ENCODE measurements at regions not wholly inside any gene's neighbourhood (a gene's known extent, or its start where the extent isn't known, plus 50 kb on each side); places are given as distances from the start of the nearest gene placed in this dataset.
A peak's percentile ranks its signal among the peaks of the same experiment; 100 is the strongest.
"Not testable (repeated sequence)": the region's sequence is repeated elsewhere in the genome, so short reads cannot be mapped to it uniquely, and the experiment has no call there.

DNA sequence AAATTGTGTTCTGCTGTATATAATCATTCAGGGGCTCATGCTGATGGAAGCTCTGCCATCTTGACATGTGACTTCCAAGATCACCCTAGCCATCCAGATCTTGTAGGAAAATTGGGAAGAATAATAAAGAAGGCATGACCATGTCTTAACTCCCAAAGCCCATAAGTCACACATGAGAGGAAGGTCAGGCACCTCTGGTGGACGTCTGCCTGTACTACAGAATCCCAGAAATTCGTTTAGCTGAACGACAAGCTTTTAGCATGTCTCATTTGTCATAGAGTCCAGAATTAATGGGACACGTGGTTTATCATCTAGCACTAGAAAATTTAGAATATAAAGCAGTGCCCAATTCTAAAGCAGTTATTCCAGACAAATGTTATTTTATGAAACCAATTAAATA, 212.7 kb downstream of the CENPC start:
- no peaks in the 10 kb centered on the region for H3K36me3 ChIP-seq
- DNase-seq (ENCODE audit: low spot score in 2 of 2): no peak
- no peak overlapping the region for H3K4me3 ChIP-seq
- no peaks in the 10 kb centered on the region for H3K27me3 ChIP-seq
- intact Hi-C loops (cut with DNase I; ENCODE audit: low total_unique reads): no loop called here
- H3K4me1 ChIP-seq: no peaks in the 10 kb centered on the region
- H3K9me3 ChIP-seq: no peaks in the 10 kb centered on the region
- TF ChIP-seq POLR2A (IDR thresholded peaks at IDR 0.05): no peak
- no peak overlapping the region for H3K27ac ChIP-seq

DNA sequence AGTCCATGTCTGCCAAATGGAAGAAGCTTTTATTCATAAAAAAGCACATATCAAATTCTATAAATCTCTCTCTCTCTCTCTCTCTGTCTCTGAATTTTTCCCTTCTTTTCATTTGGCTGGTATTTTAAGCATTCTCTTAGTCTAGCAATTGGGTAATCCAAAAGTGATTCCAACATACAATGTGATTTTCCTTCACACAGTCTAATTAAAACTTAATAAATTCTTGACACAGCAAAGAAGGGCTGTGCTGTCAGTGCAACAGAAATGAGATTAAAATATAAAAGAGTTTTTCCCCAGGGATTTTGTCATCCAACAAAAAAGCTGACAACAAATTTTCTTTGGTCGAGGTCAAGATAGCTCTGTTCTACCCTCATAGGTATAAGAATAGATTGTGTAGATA, 216.9 kb downstream of the CENPC start:
- no peak for TF ChIP-seq POLR2AphosphoS5 (IDR thresholded peaks at IDR 0.05)
- no peak for TF ChIP-seq POLR2A (IDR thresholded peaks at IDR 0.05)
- TF ChIP-seq, protein P1, sequence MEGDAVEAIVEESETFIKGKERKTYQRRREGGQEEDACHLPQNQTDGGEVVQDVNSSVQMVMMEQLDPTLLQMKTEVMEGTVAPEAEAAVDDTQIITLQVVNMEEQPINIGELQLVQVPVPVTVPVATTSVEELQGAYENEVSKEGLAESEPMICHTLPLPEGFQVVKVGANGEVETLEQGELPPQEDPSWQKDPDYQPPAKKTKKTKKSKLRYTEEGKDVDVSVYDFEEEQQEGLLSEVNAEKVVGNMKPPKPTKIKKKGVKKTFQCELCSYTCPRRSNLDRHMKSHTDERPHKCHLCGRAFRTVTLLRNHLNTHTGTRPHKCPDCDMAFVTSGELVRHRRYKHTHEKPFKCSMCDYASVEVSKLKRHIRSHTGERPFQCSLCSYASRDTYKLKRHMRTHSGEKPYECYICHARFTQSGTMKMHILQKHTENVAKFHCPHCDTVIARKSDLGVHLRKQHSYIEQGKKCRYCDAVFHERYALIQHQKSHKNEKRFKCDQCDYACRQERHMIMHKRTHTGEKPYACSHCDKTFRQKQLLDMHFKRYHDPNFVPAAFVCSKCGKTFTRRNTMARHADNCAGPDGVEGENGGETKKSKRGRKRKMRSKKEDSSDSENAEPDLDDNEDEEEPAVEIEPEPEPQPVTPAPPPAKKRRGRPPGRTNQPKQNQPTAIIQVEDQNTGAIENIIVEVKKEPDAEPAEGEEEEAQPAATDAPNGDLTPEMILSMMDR (IDR thresholded peaks at IDR 0.05): no peak
- intact Hi-C loops (cut with DNase I; ENCODE audit: low total_unique reads): no loop called here
- no peaks in the 10 kb centered on the region for H3K27me3 ChIP-seq
- no peaks in the 10 kb centered on the region for H3K36me3 ChIP-seq
- H3K4me3 ChIP-seq: no peak overlapping the region
- H3K4me1 ChIP-seq: no peaks in the 10 kb centered on the region
- DNase-seq (ENCODE audit: low spot score in 2 of 2): no peak
- H3K27ac ChIP-seq: no peak overlapping the region
- no peaks in the 10 kb centered on the region for H3K9me3 ChIP-seq

DNA sequence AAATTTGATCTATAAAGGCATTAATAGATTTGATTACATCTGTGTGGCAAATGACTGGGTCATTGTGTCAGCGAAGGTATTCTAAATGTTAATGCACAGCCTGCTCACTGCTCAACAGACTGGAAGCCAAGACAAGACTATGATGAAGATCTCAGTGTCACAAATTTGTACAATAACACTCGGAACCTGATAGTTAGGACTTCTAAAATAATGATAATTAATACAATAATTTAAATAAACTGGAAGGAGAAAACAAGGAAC, 217.4 kb downstream of the CENPC start:
- intact Hi-C loops (cut with DNase I; ENCODE audit: low total_unique reads): no loop called here
- Histone ChIP-seq H3K36me3 (no peaks in the 10 kb centered on the region), H3K4me1 (no peaks in the 10 kb centered on the region), H3K4me3 (no peak overlapping the region), H3K9me3 (no peaks in the 10 kb centered on the region), H3K27me3 (no peaks in the 10 kb centered on the region), H3K27ac (no peak overlapping the region)
- TF ChIP-seq, protein P1 (IDR thresholded peaks at IDR 0.05): no peak
- TF ChIP-seq POLR2A (IDR thresholded peaks at IDR 0.05) (no peak), POLR2AphosphoS5 (IDR thresholded peaks at IDR 0.05) (no peak)
- DNase-seq (ENCODE audit: low spot score in 2 of 2): no peak

DNA sequence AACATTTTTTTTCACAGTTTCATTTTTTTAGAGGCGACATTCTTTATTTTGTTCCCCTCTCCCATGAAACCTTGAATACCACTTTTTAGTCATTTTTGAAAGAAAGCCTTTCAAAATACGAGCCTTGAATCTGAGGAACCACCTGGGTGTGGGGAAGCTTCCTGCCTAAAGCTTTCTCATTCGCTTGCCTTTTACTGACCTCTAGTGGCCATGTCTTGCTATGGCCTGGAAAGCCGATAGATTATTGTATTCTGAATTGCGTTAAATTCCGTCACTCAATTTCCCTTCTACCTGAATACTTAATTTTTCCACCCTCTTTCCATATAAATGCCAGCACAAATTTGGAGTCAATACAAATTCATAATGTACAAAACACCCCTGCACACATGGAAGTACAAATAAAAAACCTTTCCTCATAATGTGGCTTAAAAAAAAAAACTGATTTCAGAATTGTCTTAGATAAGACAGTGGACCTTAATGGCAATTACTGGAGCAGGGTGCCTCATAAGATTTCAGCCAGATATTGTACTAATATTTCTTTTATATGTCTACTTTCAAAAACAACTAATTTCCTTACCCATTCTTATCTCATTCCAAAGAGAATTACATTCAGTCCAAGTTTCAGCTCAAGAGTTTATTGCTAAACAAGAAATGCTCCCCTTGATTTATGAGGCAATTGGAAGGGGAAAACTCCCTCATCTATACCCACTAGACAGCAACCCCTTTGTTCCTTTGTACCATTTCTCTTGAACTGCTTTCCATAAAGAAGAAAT, 217.9 kb downstream of the CENPC start:
- H3K36me3 ChIP-seq: no peaks in the 10 kb centered on the region
- H3K9me3 ChIP-seq: no peaks in the 10 kb centered on the region
- H3K27me3 ChIP-seq: no peaks in the 10 kb centered on the region
- peak in 1 of 2 donors; percentile 19 for DNase-seq (ENCODE audit: low spot score in 2 of 2)
- H3K4me3 ChIP-seq: no peak overlapping the region
- no peak overlapping the region for H3K27ac ChIP-seq
- H3K4me1 ChIP-seq: no peaks in the 10 kb centered on the region
- TF ChIP-seq POLR2A (IDR thresholded peaks at IDR 0.05): no peak
- no peak for TF ChIP-seq POLR2AphosphoS5 (IDR thresholded peaks at IDR 0.05)
- TF ChIP-seq, protein P1 (IDR thresholded peaks at IDR 0.05): peak; percentile 44 to 74 (median 69)
- intact Hi-C loops (cut with DNase I; ENCODE audit: low total_unique reads): no loop called here

DNA sequence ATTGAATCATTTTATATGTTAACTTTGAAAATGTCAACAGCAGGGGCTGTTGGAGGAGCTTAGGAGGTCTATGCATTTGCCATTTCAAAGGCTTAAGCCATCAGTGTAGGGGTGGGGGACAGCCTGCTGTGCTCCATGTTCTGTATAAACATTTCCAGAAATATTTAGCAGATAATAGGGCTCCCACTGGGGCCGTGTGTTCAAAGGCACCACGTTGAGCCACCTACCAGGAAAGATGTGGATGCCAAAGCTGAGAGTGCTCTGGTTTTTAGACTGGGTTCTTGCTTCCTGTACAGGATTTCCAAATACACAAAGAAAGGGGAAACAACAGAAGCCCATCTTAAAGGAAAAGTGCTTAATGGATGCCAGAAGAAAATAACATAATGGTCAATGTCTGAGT, 219.5 kb downstream of the CENPC start:
- intact Hi-C loops (cut with DNase I; ENCODE audit: low total_unique reads): no loop called here
- H3K4me3 ChIP-seq: no peak overlapping the region
- H3K27ac ChIP-seq: no peak overlapping the region
- H3K9me3 ChIP-seq: no peaks in the 10 kb centered on the region
- no peaks in the 10 kb centered on the region for H3K4me1 ChIP-seq
- no peak for TF ChIP-seq POLR2AphosphoS5 (IDR thresholded peaks at IDR 0.05)
- no peak for TF ChIP-seq POLR2A (IDR thresholded peaks at IDR 0.05)
- TF ChIP-seq, protein P1 (IDR thresholded peaks at IDR 0.05): no peak
- no peaks in the 10 kb centered on the region for H3K36me3 ChIP-seq
- H3K27me3 ChIP-seq: no peaks in the 10 kb centered on the region
- DNase-seq (ENCODE audit: low spot score in 2 of 2): no peak

DNA sequence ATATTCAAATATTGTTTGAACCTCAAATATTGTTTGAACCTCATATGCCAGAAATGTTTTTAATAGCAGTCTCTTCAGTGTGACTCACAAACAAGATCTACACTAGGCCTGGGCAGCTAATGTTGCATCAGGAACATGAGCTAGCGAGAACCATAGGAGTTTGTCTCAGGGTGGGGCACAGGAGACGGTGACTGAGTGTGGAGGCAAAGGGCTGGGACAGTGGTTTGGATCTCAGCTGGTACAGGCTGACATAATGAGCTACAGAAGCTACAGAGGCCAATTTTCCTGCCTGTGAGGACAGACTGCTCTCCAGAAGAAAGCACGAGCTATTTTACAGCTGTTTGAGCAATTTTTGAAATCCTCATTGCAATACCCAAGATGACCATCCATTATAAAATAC, 224.7 kb downstream of the CENPC start:
- Histone ChIP-seq H3K4me1 (no peaks in the 10 kb centered on the region), H3K27ac (no peak overlapping the region), H3K4me3 (no peak overlapping the region), H3K9me3 (no peaks in the 10 kb centered on the region), H3K36me3 (no peaks in the 10 kb centered on the region), H3K27me3 (no peaks in the 10 kb centered on the region)
- intact Hi-C loops (cut with DNase I; ENCODE audit: low total_unique reads): no loop called here
- TF ChIP-seq POLR2AphosphoS5 (IDR thresholded peaks at IDR 0.05) (no peak), POLR2A (IDR thresholded peaks at IDR 0.05) (no peak)
- TF ChIP-seq, protein P1 (IDR thresholded peaks at IDR 0.05): no peak
- DNase-seq (ENCODE audit: low spot score in 2 of 2): no peak

DNA sequence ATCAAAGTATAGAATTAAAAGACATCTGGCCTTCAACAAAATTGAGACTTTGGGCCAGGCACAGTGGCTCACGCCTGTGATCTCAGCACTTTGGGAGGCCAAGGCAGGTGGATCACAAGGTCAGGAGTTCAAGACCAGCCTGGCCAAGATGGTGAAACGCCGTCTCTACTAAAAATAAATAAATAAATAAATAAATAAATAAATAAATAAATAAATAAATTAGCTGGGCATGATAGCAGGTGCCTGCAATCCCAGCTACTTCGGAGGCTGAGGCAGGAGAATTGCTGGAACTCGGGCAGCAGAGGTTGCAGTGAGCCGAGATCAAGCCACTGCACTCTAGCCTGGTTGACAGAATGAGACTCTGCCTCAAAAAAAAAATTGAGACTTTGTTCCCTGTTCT, 225.7 kb downstream of the CENPC start:
- intact Hi-C loops (cut with DNase I; ENCODE audit: low total_unique reads); H3K4me1 ChIP-seq; DNase-seq (ENCODE audit: low spot score in 2 of 2); H3K27me3 ChIP-seq; H3K9me3 ChIP-seq; H3K36me3 ChIP-seq; H3K27ac ChIP-seq; H3K4me3 ChIP-seq: not testable (repeated sequence)

DNA sequence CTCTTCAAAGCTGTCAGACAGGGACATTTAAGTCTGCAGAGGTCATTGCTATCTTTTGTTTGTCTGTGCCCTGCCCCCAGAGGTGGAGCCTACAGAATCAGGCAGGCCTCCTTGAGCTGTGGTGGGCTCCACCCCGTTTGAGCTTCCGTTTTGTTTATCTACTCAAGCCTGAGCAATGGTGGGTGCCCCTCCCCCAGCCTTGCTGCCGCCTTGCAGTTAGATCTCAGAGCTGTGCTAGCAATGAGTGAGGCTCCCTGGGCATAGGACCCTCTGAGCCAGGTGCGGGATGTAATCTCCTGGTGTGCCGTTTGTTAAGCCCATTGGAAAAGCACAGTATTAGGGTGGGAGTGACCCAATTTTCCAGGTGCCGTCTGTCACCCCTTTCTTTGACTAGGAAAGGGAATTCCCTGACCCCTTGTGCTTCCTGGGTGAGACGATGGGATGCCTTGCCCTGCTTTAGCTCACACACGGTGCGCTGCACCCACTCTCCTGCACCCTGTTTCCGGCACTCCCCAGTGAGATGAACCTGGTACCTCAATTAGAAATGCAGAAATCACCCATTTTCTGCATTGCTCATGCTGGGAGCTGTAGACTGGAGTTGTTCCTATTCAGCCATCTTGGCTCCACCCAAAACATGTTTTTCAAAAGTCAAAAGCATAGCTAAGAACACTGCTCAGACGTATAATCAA, 244.7 kb downstream of the CENPC start:
- H3K9me3 ChIP-seq; H3K36me3 ChIP-seq; intact Hi-C loops (cut with DNase I; ENCODE audit: low total_unique reads); H3K27ac ChIP-seq; H3K27me3 ChIP-seq; H3K4me3 ChIP-seq; DNase-seq (ENCODE audit: low spot score in 2 of 2); H3K4me1 ChIP-seq: not testable (repeated sequence)

Data from breast epithelium (tissue), 4 donors.